Stomach (tissue), 8 donors: ENCODE measurements at regions not wholly inside any gene's neighbourhood (a gene's known extent, or its start where the extent isn't known, plus 50 kb on each side); places are given as distances from the start of the nearest gene placed in this dataset.

Source experiments
- DNase-seq, 2 donors: peaks; one replicate each; pipeline versions ENCODE4 v3.0.0 to v3.0.0-alpha.2; 2013 to 2019
- H3K27ac ChIP-seq, 5 donors: fragments of 200-600 bp in 4 of 5; sonication (generic) in 4 of 5; one replicate each; pipeline ENCODE4 v1.5.1; 2013 to 2019; ENCODE audit warnings: mild to moderate bottlenecking in 1 of 5, moderate library complexity in 1 of 5
- H3K27me3 ChIP-seq, 3 donors: fragments of 200-600 bp; sonication (generic); one replicate each; pipeline ENCODE4 v1.5.1; 2017 to 2019; ENCODE audit warnings: mixed run types in 1 of 3
- H3K36me3 ChIP-seq, 4 donors: fragments of 200-600 bp; sonication (generic); 1 replicate in 3 of 4; 2 replicates in 1 of 4; pipeline ENCODE4 v1.5.1; 2016 to 2019
- H3K4me1 ChIP-seq, 4 donors: fragments of 200-600 bp; sonication (generic); one replicate each; pipeline ENCODE4 v1.5.1; 2016 to 2019
- H3K4me3 ChIP-seq, 4 donors: fragments of 200-600 bp; sonication (generic) in 3 of 4; one replicate each; pipeline ENCODE4 v1.5.1; 2016 to 2019; ENCODE audit warnings: mild to moderate bottlenecking in 1 of 4
- H3K9me3 ChIP-seq, 4 donors: fragments of 200-600 bp; sonication (generic); one replicate each; pipeline ENCODE4 v1.5.1; 2016 to 2019
- CTCF ChIP-seq, 7 experiments: fragments of 450-650 bp in 4 of 7; fragments of 200-600 bp in 3 of 7; sonication (generic) in 3 of 7; IDR thresholded peaks; one replicate each; pipeline ENCODE4 v1.5.1; 2016 to 2019; ENCODE audit warnings: antibody characterized with exemption in 7 of 7, control low read depth in 2 of 7, mild to moderate bottlenecking in 1 of 7
- EP300 ChIP-seq: sonication (generic); formaldehyde crosslinking; IDR thresholded peaks from one replicate; pipeline ENCODE4 v1.6.1; 2017; ENCODE audit warnings: antibody characterized with exemption
- POLR2A ChIP-seq, 4 donors: fragments of 450-650 bp; IDR thresholded peaks; one replicate each; pipeline ENCODE4 v1.6.1; 2016; ENCODE audit warnings: antibody characterized with exemption in 4 of 4, control low read depth in 2 of 4, mild to moderate bottlenecking in 1 of 4, moderate library complexity in 1 of 4
- POLR2AphosphoS5 ChIP-seq, 3 donors: sonication (generic); formaldehyde crosslinking; IDR thresholded peaks; one replicate each; pipeline ENCODE4 v1.6.1; 2016; ENCODE audit warnings: antibody characterized with exemption in 3 of 3
- WGBS, 5 donors: extraction: QIAGEN DNeasy Blood & Tissue Kit in 3 of 5; methylation state at CpG; one replicate each; pipeline versions ENCODE4 v1.1.5 to v1.1.7; 2013 to 2018; 5-methylcytosine and 5-hydroxymethylcytosine counted together
- intact Hi-C: fragments of 100-400 bp; cut with DNase I; formaldehyde crosslinking; loops from one replicate; pipeline ENCODE4 v1.15.1; 2023; ENCODE audit warnings: low total_unique reads
- donor health status: healthy with polysubstance abuse.
- donor health status: Bipolar disorder and iron deficiency.
- donor health status: healthy.

GRCh38 chr4:107473126-107473525 lies 246.9 kb downstream of the PAPSS1 start:
- 0 to 25% (median 18%) methylated on average over 1 of the region's 1 CpG for WGBS, 5 donors
- H3K27me3 ChIP-seq: no peaks in the 10 kb centered on the region
- H3K4me1 ChIP-seq: no peaks in the 10 kb centered on the region
- intact Hi-C loops: no loop called here
- TF ChIP-seq EP300 (no peak), POLR2AphosphoS5 (IDR thresholded peaks at IDR 0.05) (no peak), CTCF (IDR thresholded peaks at IDR 0.05) (no peak), POLR2A (IDR thresholded peaks at IDR 0.05) (no peak)
- H3K36me3 ChIP-seq: no peaks in the 10 kb centered on the region
- H3K27ac ChIP-seq: no peak overlapping the region
- peaks cover 0 to 5% (median 0%) of the 10 kb centered on the region in 4 donors for H3K9me3 ChIP-seq
- DNase-seq: no peak
- no peak overlapping the region for H3K4me3 ChIP-seq

- no peaks in the 10 kb centered on the region for H3K27me3 ChIP-seq
- no peak overlapping the region for H3K4me3 ChIP-seq
- WGBS, 5 donors: 57 to 84% (median 67%) methylated on average over 1 of the region's 1 CpG
- no peak for TF ChIP-seq CTCF (IDR thresholded peaks at IDR 0.05)
- TF ChIP-seq EP300: no peak
- no peak for TF ChIP-seq POLR2AphosphoS5 (IDR thresholded peaks at IDR 0.05)
- no peak for TF ChIP-seq POLR2A (IDR thresholded peaks at IDR 0.05)
- no peaks in the 10 kb centered on the region for H3K36me3 ChIP-seq
- intact Hi-C loops: no loop called here
- DNase-seq: no peak
- no peak overlapping the region for H3K27ac ChIP-seq
- peaks cover 0 to 5% (median 0%) of the 10 kb centered on the region in 4 donors for H3K9me3 ChIP-seq
- no peaks in the 10 kb centered on the region for H3K4me1 ChIP-seq
Measured at GRCh38 chr4:107472265-107472948, 247.6 kb downstream of the PAPSS1 start.

GRCh38 chr4:107470173-107470572 lies 249.9 kb downstream of the PAPSS1 start:
- no peaks in the 10 kb centered on the region for H3K27me3 ChIP-seq
- DNase-seq: no peak
- H3K36me3 ChIP-seq: no peaks in the 10 kb centered on the region
- H3K27ac ChIP-seq: no peak overlapping the region
- H3K4me1 ChIP-seq: no peaks in the 10 kb centered on the region
- 65 to 94% (median 91%) methylated on average over 3 of the region's 3 CpGs for WGBS, 5 donors
- H3K4me3 ChIP-seq: no peak overlapping the region
- H3K9me3 ChIP-seq: no peaks in the 10 kb centered on the region
- intact Hi-C loops: no loop called here
- TF ChIP-seq POLR2AphosphoS5 (IDR thresholded peaks at IDR 0.05): no peak
- no peak for TF ChIP-seq POLR2A (IDR thresholded peaks at IDR 0.05)
- no peak for TF ChIP-seq EP300
- TF ChIP-seq CTCF (IDR thresholded peaks at IDR 0.05): no peak

GRCh38 chr4:107468812-107469211 lies 251.2 kb downstream of the PAPSS1 start:
- H3K27ac ChIP-seq: no peak overlapping the region
- H3K27me3 ChIP-seq: no peaks in the 10 kb centered on the region
- no peaks in the 10 kb centered on the region for H3K9me3 ChIP-seq
- H3K4me3 ChIP-seq: no peak overlapping the region
- no peaks in the 10 kb centered on the region for H3K36me3 ChIP-seq
- intact Hi-C loops: no loop called here
- no peak for DNase-seq
- TF ChIP-seq POLR2AphosphoS5 (IDR thresholded peaks at IDR 0.05) (no peak), POLR2A (IDR thresholded peaks at IDR 0.05) (no peak), EP300 (no peak), CTCF (IDR thresholded peaks at IDR 0.05) (no peak)
- no peaks in the 10 kb centered on the region for H3K4me1 ChIP-seq
- 43 to 64% (median 60%) methylated on average over 3 of the region's 3 CpGs for WGBS, 5 donors
